GM12864 (cell line): ENCODE measurements at regions not wholly inside any gene's neighbourhood (a gene's known extent, or its start where the extent isn't known, plus 50 kb on each side); places are given as distances from the start of the nearest gene placed in this dataset.

Experiments used
- DNase-seq: peaks from one replicate; pipeline ENCODE4 v3.0.0-alpha.2; 2011; ENCODE audit warnings: low read depth
- H3K4me3 ChIP-seq: 2 replicates; pipeline ENCODE4 v1.5.1; 2011; ENCODE audit warnings: mild to moderate bottlenecking, low read depth, low read length, control low read depth
- TF ChIP-seq, protein P1 (sequence below): IDR thresholded peaks from 2 replicates; pipeline ENCODE4 v1.5.1; 2011; ENCODE audit warnings: low read depth, mild to moderate bottlenecking, moderate library complexity, low read length, control low read depth, inconsistent platforms; ENCODE audit errors: missing control alignments

DNA sequence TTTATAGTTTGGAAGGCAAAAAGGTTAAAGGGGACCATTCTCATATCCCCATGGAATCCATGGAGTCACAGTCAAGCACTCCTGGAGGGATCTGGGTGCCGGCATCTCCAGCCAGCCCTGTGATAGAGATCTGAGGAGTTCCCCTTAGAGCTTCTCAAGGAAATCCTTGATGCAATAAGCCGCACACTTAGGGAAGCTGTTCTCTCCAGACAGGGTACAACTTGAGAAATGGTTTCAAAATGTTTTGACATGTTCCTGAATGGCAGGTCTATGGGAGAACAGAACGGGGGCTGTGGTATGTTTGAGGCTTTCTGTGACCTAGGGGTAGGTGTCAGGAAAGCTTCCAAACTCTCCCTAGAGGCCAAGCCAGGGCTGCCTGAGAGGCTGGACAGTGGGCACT is 292.9 kb downstream of the TLE3 start:
- no peak overlapping the region for H3K4me3 ChIP-seq
- TF ChIP-seq, protein P1, sequence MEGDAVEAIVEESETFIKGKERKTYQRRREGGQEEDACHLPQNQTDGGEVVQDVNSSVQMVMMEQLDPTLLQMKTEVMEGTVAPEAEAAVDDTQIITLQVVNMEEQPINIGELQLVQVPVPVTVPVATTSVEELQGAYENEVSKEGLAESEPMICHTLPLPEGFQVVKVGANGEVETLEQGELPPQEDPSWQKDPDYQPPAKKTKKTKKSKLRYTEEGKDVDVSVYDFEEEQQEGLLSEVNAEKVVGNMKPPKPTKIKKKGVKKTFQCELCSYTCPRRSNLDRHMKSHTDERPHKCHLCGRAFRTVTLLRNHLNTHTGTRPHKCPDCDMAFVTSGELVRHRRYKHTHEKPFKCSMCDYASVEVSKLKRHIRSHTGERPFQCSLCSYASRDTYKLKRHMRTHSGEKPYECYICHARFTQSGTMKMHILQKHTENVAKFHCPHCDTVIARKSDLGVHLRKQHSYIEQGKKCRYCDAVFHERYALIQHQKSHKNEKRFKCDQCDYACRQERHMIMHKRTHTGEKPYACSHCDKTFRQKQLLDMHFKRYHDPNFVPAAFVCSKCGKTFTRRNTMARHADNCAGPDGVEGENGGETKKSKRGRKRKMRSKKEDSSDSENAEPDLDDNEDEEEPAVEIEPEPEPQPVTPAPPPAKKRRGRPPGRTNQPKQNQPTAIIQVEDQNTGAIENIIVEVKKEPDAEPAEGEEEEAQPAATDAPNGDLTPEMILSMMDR: no peak
- DNase-seq: no peak

- DNase-seq: no peak
- TF ChIP-seq, protein P1: no peak
- no peak overlapping the region for H3K4me3 ChIP-seq
These were observed 292.3 kb downstream of the TLE3 start for GRCh38 chr15:69805248-69805953.

- no peak overlapping the region for H3K4me3 ChIP-seq
- no peak for DNase-seq
- TF ChIP-seq, protein P1: no peak
These were observed 291.3 kb downstream of the TLE3 start for GRCh38 chr15:69806287-69806915.

- DNase-seq: no peak
- H3K4me3 ChIP-seq: no peak overlapping the region
- TF ChIP-seq, protein P1: no peak
These were observed 290.0 kb downstream of the TLE3 start for GRCh38 chr15:69807721-69808120.

- no peak for DNase-seq
- no peak overlapping the region for H3K4me3 ChIP-seq
- TF ChIP-seq, protein P1: no peak
These were observed 289.0 kb downstream of the TLE3 start for GRCh38 chr15:69808756-69809155.

GRCh38 chr15:69809421-69809820 is 288.3 kb downstream of the TLE3 start:
- H3K4me3 ChIP-seq: no peak overlapping the region
- no peak for DNase-seq
- TF ChIP-seq, protein P1: no peak
